HepG2 (cell line): ENCODE measurements at regions not wholly inside any gene's neighbourhood (a gene's known extent, or its start where the extent isn't known, plus 50 kb on each side); places are given as distances from the start of the nearest gene placed in this dataset.
"Not testable (repeated sequence)": the region's sequence is repeated elsewhere in the genome, so short reads cannot be mapped to it uniquely, and the experiment has no call there.

Experiments used
- FOXA3 ChIP-seq: IDR thresholded peaks from 2 replicates; pipeline ENCODE4 v1.6.1; 2016; ENCODE audit warnings: missing genetic modification reagents, missing compliant biosample characterization
- GPN1 ChIP-seq: sonication (generic); formaldehyde crosslinking; IDR thresholded peaks from 2 replicates; pipeline ENCODE4 v1.5.1; 2020; ENCODE audit warnings: missing genetic modification reagents, borderline replicate concordance
- MEF2D ChIP-seq: sonication (generic); formaldehyde crosslinking; IDR thresholded peaks from 2 replicates; pipeline ENCODE4 v1.5.1; 2020; ENCODE audit warnings: mild to moderate bottlenecking, missing genetic modification reagents
- NRL ChIP-seq: sonication (generic); formaldehyde crosslinking; IDR thresholded peaks from 2 replicates; pipeline ENCODE4 v1.5.0; 2020; ENCODE audit warnings: missing genetic modification reagents, mild to moderate bottlenecking, moderate library complexity, borderline replicate concordance
- RAD21 ChIP-seq: fragments of 450-650 bp; formaldehyde crosslinking; IDR thresholded peaks from 2 replicates; pipeline ENCODE4 v1.5.0; 2020; ENCODE audit warnings: mild to moderate bottlenecking
- RFX5 ChIP-seq: IDR thresholded peaks from 2 replicates; pipeline ENCODE4 v1.6.1; 2011; ENCODE audit warnings: low read depth, low read length, improper control_type of control experiment
- SKI ChIP-seq: fragments of 450-650 bp; IDR thresholded peaks from one replicate; pipeline ENCODE4 v1.6.1; 2018; ENCODE audit warnings: mild to moderate bottlenecking; ENCODE audit not compliant: partially characterized antibody
- ZNF143 ChIP-seq: sonication (generic); formaldehyde crosslinking; IDR thresholded peaks from 2 replicates; pipeline ENCODE4 v1.4.0; 2020; ENCODE audit warnings: missing genetic modification reagents
- ZNF451 ChIP-seq: sonication (generic); formaldehyde crosslinking; IDR thresholded peaks from 2 replicates; pipeline ENCODE4 v1.5.0; 2020; ENCODE audit warnings: mild to moderate bottlenecking, missing genetic modification reagents
- ZNF7 ChIP-seq: IDR thresholded peaks from 2 replicates; pipeline ENCODE4 v1.6.1; 2016; ENCODE audit warnings: missing biosample characterization, missing genetic modification reagents
- TF ChIP-seq, protein P1 (sequence below): fragments of 450-650 bp; IDR thresholded peaks from 2 replicates; pipeline ENCODE4 v1.6.1; 2016

DNA sequence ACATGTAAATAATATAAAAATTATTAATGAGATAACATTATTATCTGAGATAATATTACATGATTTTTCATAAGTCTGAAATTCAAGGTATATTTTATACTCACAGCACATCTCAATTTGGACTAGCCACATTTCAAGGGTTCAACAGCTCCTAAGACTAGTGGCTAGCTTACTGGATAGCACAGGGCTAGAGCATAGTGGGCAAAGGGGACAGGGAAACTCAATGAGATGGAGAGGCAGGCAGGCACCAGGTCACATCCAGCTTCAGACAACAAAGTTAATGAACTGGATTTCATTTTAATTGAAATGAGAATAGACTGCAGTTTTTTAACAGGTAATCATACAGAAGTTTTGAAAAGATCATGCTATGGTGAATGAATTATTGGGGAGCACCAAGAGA, 137.4 kb downstream of the NBPF8 start:
- TF ChIP-seq MEF2D; RAD21; ZNF451 (CRISPR knock-in tag); FOXA3 (CRISPR knock-in tag); ZNF7 (CRISPR knock-in tag); SKI; ZNF143 (CRISPR knock-in tag); GPN1 (CRISPR knock-in tag); RFX5; NRL: not testable (repeated sequence)
- TF ChIP-seq, protein P1, sequence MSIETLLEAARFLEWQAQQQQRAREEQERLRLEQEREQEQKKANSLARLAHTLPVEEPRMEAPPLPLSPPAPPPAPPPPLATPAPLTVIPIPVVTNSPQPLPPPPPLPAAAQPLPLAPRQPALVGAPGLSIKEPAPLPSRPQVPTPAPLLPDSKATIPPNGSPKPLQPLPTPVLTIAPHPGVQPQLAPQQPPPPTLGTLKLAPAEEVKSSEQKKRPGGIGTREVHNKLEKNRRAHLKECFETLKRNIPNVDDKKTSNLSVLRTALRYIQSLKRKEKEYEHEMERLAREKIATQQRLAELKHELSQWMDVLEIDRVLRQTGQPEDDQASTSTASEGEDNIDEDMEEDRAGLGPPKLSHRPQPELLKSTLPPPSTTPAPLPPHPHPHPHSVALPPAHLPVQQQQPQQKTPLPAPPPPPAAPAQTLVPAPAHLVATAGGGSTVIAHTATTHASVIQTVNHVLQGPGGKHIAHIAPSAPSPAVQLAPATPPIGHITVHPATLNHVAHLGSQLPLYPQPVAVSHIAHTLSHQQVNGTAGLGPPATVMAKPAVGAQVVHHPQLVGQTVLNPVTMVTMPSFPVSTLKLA, result not testable (repeated sequence)
